ENCODE measurements at regions not wholly inside any gene's neighbourhood (a gene's known extent, or its start where the extent isn't known, plus 50 kb on each side); places are given as distances from the start of the nearest gene placed in this dataset.

DNA sequence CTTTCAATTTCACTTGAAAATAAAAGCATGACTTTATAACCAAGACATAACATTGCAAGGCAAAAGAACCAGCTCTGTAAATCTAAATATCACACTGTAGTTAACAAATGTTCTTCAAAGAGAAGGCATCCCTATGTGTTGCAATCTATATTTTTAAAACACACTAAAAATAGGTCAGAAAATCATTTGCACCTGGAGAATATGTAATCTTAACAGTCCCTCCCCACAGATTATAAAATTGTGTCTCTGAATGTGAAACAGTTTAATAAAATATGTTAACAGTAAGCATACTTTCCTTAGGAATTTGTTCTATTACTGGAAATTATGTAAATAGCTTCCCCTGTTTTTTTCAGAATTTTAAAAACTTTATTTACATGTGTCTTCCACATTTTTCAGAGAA lies 351.9 kb downstream of the COL12A1 start:
- TF ChIP-seq FOXM1 (IDR thresholded peaks at IDR 0.05; ENCODE audit: borderline replicate concordance, low read depth), result no peak
- TF ChIP-seq EP300 (IDR thresholded peaks at IDR 0.05; ENCODE audit: borderline replicate concordance), result no peak
- TF ChIP-seq ZBTB7A (IDR thresholded peaks at IDR 0.05; ENCODE audit: low read depth), result no peak
- no peak for TF ChIP-seq EGR1 (IDR thresholded peaks at IDR 0.05)
- no peak for TF ChIP-seq NFIC (IDR thresholded peaks at IDR 0.05)
- TF ChIP-seq CREB1 (IDR thresholded peaks at IDR 0.05; ENCODE audit: low read depth), result no peak
- TF ChIP-seq TAF1 (IDR thresholded peaks at IDR 0.05; ENCODE audit: low read depth), result no peak
- TF ChIP-seq, protein P1, sequence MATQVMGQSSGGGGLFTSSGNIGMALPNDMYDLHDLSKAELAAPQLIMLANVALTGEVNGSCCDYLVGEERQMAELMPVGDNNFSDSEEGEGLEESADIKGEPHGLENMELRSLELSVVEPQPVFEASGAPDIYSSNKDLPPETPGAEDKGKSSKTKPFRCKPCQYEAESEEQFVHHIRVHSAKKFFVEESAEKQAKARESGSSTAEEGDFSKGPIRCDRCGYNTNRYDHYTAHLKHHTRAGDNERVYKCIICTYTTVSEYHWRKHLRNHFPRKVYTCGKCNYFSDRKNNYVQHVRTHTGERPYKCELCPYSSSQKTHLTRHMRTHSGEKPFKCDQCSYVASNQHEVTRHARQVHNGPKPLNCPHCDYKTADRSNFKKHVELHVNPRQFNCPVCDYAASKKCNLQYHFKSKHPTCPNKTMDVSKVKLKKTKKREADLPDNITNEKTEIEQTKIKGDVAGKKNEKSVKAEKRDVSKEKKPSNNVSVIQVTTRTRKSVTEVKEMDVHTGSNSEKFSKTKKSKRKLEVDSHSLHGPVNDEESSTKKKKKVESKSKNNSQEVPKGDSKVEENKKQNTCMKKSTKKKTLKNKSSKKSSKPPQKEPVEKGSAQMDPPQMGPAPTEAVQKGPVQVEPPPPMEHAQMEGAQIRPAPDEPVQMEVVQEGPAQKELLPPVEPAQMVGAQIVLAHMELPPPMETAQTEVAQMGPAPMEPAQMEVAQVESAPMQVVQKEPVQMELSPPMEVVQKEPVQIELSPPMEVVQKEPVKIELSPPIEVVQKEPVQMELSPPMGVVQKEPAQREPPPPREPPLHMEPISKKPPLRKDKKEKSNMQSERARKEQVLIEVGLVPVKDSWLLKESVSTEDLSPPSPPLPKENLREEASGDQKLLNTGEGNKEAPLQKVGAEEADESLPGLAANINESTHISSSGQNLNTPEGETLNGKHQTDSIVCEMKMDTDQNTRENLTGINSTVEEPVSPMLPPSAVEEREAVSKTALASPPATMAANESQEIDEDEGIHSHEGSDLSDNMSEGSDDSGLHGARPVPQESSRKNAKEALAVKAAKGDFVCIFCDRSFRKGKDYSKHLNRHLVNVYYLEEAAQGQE (IDR thresholded peaks at IDR 0.05; ENCODE audit: low read depth), result no peak
- TF ChIP-seq YY1 (IDR thresholded peaks at IDR 0.05; ENCODE audit: low read depth), result no peak
- no peak for TF ChIP-seq TCF12 (IDR thresholded peaks at IDR 0.05; ENCODE audit: low read depth)
- TF ChIP-seq TEAD4 (IDR thresholded peaks at IDR 0.05), result no peak
- TF ChIP-seq CEBPB (IDR thresholded peaks at IDR 0.05), result no peak
- TF ChIP-seq RAD21 (IDR thresholded peaks at IDR 0.05; ENCODE audit: low read depth), result no peak
- TF ChIP-seq, protein P2, sequence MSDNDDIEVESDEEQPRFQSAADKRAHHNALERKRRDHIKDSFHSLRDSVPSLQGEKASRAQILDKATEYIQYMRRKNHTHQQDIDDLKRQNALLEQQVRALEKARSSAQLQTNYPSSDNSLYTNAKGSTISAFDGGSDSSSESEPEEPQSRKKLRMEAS (IDR thresholded peaks at IDR 0.05), result no peak
- TF ChIP-seq, protein P3, sequence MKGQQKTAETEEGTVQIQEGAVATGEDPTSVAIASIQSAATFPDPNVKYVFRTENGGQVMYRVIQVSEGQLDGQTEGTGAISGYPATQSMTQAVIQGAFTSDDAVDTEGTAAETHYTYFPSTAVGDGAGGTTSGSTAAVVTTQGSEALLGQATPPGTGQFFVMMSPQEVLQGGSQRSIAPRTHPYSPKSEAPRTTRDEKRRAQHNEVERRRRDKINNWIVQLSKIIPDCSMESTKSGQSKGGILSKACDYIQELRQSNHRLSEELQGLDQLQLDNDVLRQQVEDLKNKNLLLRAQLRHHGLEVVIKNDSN (IDR thresholded peaks at IDR 0.05), result no peak

DNA sequence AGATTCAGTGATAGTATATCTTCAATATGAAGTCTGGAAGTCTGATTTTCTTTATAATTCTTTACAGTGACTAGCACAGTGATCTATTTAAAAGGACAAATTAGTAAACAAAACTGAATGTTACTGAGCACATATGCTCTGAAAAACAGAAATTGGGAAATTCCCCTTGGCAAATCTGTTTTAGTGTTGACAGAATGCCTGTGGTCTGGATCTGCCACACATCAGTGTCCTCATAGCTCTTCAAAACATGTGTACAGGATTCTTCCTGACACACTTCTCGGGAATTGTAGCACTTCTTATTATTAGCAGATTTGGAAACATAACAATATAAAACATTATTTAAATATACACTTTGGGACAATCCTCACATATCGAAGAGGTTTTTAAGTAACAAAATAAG lies 354.3 kb downstream of the COL12A1 start:
- no peak for TF ChIP-seq FOXM1 (IDR thresholded peaks at IDR 0.05; ENCODE audit: borderline replicate concordance, low read depth)
- TF ChIP-seq, protein P3 (IDR thresholded peaks at IDR 0.05), result no peak
- no peak for TF ChIP-seq ZBTB7A (IDR thresholded peaks at IDR 0.05; ENCODE audit: low read depth)
- no peak for TF ChIP-seq CREB1 (IDR thresholded peaks at IDR 0.05; ENCODE audit: low read depth)
- TF ChIP-seq, protein P2 (IDR thresholded peaks at IDR 0.05), result no peak
- no peak for TF ChIP-seq NFIC (IDR thresholded peaks at IDR 0.05)
- no peak for TF ChIP-seq RAD21 (IDR thresholded peaks at IDR 0.05; ENCODE audit: low read depth)
- TF ChIP-seq YY1 (IDR thresholded peaks at IDR 0.05; ENCODE audit: low read depth), result no peak
- TF ChIP-seq EP300 (IDR thresholded peaks at IDR 0.05; ENCODE audit: borderline replicate concordance), result no peak
- TF ChIP-seq TAF1 (IDR thresholded peaks at IDR 0.05; ENCODE audit: low read depth), result no peak
- TF ChIP-seq TEAD4 (IDR thresholded peaks at IDR 0.05), result no peak
- no peak for TF ChIP-seq EGR1 (IDR thresholded peaks at IDR 0.05)

DNA sequence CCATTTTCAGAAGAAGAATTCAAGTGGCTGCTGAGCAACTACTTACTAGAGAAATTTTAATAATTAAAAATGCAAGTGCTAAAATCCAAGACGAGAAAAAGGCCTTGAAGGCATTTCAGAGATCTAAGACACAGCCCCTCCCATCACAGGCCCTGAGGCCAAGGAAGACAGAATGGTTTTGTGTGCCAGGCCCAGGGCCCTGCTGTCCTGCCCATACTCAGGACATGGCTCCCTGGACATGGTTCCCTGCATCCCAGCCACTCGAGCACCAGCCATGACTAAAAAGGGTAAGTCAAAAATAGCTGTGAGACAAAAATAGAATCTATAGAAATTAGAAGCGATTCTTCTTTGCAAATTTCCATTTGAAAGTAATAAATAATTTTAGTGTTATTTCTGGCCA lies 364.9 kb downstream of the COL12A1 start:
- TF ChIP-seq YY1 (IDR thresholded peaks at IDR 0.05; ENCODE audit: low read depth), result no peak
- TF ChIP-seq FOXM1 (IDR thresholded peaks at IDR 0.05; ENCODE audit: borderline replicate concordance, low read depth), result no peak
- TF ChIP-seq, protein P2 (IDR thresholded peaks at IDR 0.05), result no peak
- TF ChIP-seq CEBPB (IDR thresholded peaks at IDR 0.05), result no peak
- TF ChIP-seq, protein P3 (IDR thresholded peaks at IDR 0.05), result no peak
- no peak for TF ChIP-seq TEAD4 (IDR thresholded peaks at IDR 0.05)
- TF ChIP-seq TAF1 (IDR thresholded peaks at IDR 0.05; ENCODE audit: low read depth), result no peak
- no peak for TF ChIP-seq EGR1 (IDR thresholded peaks at IDR 0.05)
- TF ChIP-seq RAD21 (IDR thresholded peaks at IDR 0.05; ENCODE audit: low read depth), result no peak
- TF ChIP-seq NFIC (IDR thresholded peaks at IDR 0.05), result no peak
- no peak for TF ChIP-seq TCF12 (IDR thresholded peaks at IDR 0.05; ENCODE audit: low read depth)

DNA sequence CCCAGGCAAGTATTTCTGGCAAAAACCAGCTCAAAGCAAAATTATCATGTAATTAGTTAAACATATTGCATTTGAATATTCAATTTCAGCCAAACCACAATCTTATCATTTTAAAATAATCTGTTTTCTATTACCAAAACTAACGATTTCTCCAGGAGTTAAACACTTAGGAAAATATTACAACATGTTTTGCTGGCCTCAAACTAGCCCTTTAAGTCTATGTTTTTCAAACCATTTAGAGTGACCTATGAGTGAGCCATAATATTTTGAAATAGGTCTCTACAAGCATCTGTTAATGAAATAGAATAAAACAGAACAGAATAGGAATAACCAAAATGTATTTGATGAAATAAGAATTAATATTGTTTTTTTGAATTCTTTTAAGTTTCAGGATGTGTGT lies 370.9 kb downstream of the COL12A1 start:
- TF ChIP-seq EP300 (IDR thresholded peaks at IDR 0.05; ENCODE audit: borderline replicate concordance) (no peak), TCF12 (IDR thresholded peaks at IDR 0.05; ENCODE audit: low read depth) (no peak), YY1 (IDR thresholded peaks at IDR 0.05; ENCODE audit: low read depth) (no peak), FOXM1 (IDR thresholded peaks at IDR 0.05; ENCODE audit: borderline replicate concordance, low read depth) (no peak), TEAD4 (IDR thresholded peaks at IDR 0.05) (no peak), ZBTB7A (IDR thresholded peaks at IDR 0.05; ENCODE audit: low read depth) (no peak), CREB1 (IDR thresholded peaks at IDR 0.05; ENCODE audit: low read depth) (no peak), NFIC (IDR thresholded peaks at IDR 0.05) (no peak), RAD21 (IDR thresholded peaks at IDR 0.05; ENCODE audit: low read depth) (no peak), CEBPB (IDR thresholded peaks at IDR 0.05) (no peak), TAF1 (IDR thresholded peaks at IDR 0.05; ENCODE audit: low read depth) (no peak), EGR1 (IDR thresholded peaks at IDR 0.05) (no peak)
- TF ChIP-seq, protein P1 (IDR thresholded peaks at IDR 0.05; ENCODE audit: low read depth), result no peak
- TF ChIP-seq, protein P2 (IDR thresholded peaks at IDR 0.05), result no peak
- TF ChIP-seq, protein P3 (IDR thresholded peaks at IDR 0.05), result no peak

Data from Ishikawa (cell line).